IMR-90 (cell line): ENCODE measurements at regions not wholly inside any gene's neighbourhood (a gene's known extent, or its start where the extent isn't known, plus 50 kb on each side); places are given as distances from the start of the nearest gene placed in this dataset.

ENCODE experiments used
- CEBPB ChIP-seq: IDR thresholded peaks from 2 replicates; pipeline ENCODE4 v1.6.1; 2012; ENCODE audit warnings: low read depth, low read length, improper control_type of control experiment
- CHD1 ChIP-seq: IDR thresholded peaks from 2 replicates; pipeline ENCODE4 v1.6.1; 2012; ENCODE audit warnings: low read depth, low read length, improper control_type of control experiment
- MAFK ChIP-seq: IDR thresholded peaks from 2 replicates; pipeline ENCODE4 v1.6.1; 2012; ENCODE audit warnings: low read depth, low read length, improper control_type of control experiment
- POLR2A ChIP-seq: IDR thresholded peaks from 2 replicates; pipeline ENCODE4 v1.6.1; 2012; ENCODE audit warnings: mild to moderate bottlenecking, low read depth, low read length
- TF ChIP-seq, protein P1 (sequence below): conservative IDR thresholded peaks from 2 replicates; pipeline ENCODE4 v1.5.1; 2012; ENCODE audit warnings: mild to moderate bottlenecking, low read depth, low read length, improper control_type of control experiment

DNA sequence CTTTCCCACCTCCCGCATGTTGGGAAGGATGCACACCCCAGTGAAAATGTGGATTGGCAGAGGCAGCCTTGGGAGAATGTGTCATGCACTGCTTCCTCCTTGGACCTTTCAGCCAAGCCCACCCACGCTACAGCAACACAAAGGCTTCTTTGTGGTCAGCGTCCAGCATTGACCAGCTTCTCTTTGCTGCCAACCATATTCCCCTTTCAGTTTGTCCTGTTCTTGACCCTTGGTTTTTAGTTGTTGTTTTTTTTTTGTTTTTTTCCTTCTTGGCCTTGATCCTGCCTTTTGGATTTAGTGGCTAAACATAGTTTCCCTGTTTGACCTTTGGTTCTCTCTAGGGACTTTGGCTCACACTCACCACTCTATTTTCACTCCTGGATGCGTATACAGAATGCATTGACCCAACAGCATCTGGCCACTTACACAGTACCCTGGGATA lies 573.6 kb downstream of the INSC start:
- TF ChIP-seq, protein P1, sequence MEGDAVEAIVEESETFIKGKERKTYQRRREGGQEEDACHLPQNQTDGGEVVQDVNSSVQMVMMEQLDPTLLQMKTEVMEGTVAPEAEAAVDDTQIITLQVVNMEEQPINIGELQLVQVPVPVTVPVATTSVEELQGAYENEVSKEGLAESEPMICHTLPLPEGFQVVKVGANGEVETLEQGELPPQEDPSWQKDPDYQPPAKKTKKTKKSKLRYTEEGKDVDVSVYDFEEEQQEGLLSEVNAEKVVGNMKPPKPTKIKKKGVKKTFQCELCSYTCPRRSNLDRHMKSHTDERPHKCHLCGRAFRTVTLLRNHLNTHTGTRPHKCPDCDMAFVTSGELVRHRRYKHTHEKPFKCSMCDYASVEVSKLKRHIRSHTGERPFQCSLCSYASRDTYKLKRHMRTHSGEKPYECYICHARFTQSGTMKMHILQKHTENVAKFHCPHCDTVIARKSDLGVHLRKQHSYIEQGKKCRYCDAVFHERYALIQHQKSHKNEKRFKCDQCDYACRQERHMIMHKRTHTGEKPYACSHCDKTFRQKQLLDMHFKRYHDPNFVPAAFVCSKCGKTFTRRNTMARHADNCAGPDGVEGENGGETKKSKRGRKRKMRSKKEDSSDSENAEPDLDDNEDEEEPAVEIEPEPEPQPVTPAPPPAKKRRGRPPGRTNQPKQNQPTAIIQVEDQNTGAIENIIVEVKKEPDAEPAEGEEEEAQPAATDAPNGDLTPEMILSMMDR = no peak
- TF ChIP-seq MAFK (no peak), CEBPB (no peak), POLR2A (no peak), CHD1 (no peak)
